H9 (cell line): ENCODE measurements at regions not wholly inside any gene's neighbourhood (a gene's known extent, or its start where the extent isn't known, plus 50 kb on each side); places are given as distances from the start of the nearest gene placed in this dataset.
A peak's percentile ranks its signal among the peaks of the same experiment; 100 is the strongest.

ENCODE experiments used
- DNase-seq: peaks from one replicate; pipeline ENCODE4 v3.0.0-alpha.2; 2017
- H2AFZ ChIP-seq: one replicate; pipeline ENCODE4 v1.6.1; 2013; ENCODE audit warnings: mild to moderate bottlenecking, low read length, control low read depth, moderate library complexity
- H2AK5ac ChIP-seq: 2 replicates; pipeline ENCODE4 v1.6.1; 2013; ENCODE audit warnings: low read length, control low read depth, mixed read lengths; ENCODE audit not compliant: insufficient read length
- H2BK120ac ChIP-seq: one replicate; pipeline ENCODE4 v1.6.1; 2013; ENCODE audit warnings: low read depth, mild to moderate bottlenecking, low read length, control low read depth, inconsistent platforms; ENCODE audit not compliant: poor library complexity, severe bottlenecking
- H2BK12ac ChIP-seq: 2 replicates; pipeline ENCODE4 v1.6.1; 2013; ENCODE audit warnings: low read length, control low read depth, mixed read lengths, low read depth; ENCODE audit not compliant: insufficient read length
- H2BK15ac ChIP-seq: 2 replicates; pipeline ENCODE4 v1.6.1; 2013; ENCODE audit warnings: low read depth, low read length, control low read depth
- H2BK20ac ChIP-seq: one replicate; pipeline ENCODE4 v1.6.1; 2013; ENCODE audit warnings: low read depth, mild to moderate bottlenecking, low read length, control low read depth, inconsistent platforms; ENCODE audit not compliant: poor library complexity, severe bottlenecking
- H2BK5ac ChIP-seq: 2 replicates; pipeline ENCODE4 v1.6.1; 2013; ENCODE audit warnings: low read length, control low read depth, mixed read lengths; ENCODE audit not compliant: insufficient read length
- H3K14ac ChIP-seq: 2 replicates; pipeline ENCODE4 v1.6.1; 2013; ENCODE audit warnings: low read length, control low read depth; ENCODE audit not compliant: insufficient read depth
- H3K18ac ChIP-seq: 2 replicates; pipeline ENCODE4 v1.6.1; 2013; ENCODE audit warnings: low read depth, mild to moderate bottlenecking, mixed read lengths, low read length, control low read depth; ENCODE audit not compliant: insufficient read length
- H3K23ac ChIP-seq: 2 replicates; pipeline ENCODE4 v1.6.1; 2013; ENCODE audit warnings: low read length, control low read depth, mixed read lengths, low read depth; ENCODE audit not compliant: insufficient read length
- H3K23me2 ChIP-seq: 2 replicates; pipeline ENCODE4 v1.6.1; 2013; ENCODE audit warnings: low read depth, mild to moderate bottlenecking, mixed read lengths, low read length, control low read depth; ENCODE audit not compliant: insufficient read length, poor library complexity, severe bottlenecking
- H3K27ac ChIP-seq: 2 replicates; pipeline ENCODE4 v1.5.1; 2013; ENCODE audit warnings: low read length, control low read depth, mixed read lengths, low read depth; ENCODE audit not compliant: insufficient read length
- H3K27me3 ChIP-seq: 2 replicates; pipeline ENCODE4 v1.6.1; 2013; ENCODE audit warnings: low read length, control low read depth, inconsistent platforms; ENCODE audit not compliant: insufficient read depth
- H3K4ac ChIP-seq: 2 replicates; pipeline ENCODE4 v1.6.1; 2013; ENCODE audit warnings: low read depth, mild to moderate bottlenecking, control low read depth, inconsistent platforms, low read length, moderate library complexity
- H3K4me1 ChIP-seq: 2 replicates; pipeline ENCODE4 v1.6.1; 2013; ENCODE audit warnings: low read length, control low read depth, inconsistent platforms; ENCODE audit not compliant: insufficient read depth
- H3K4me2 ChIP-seq: 2 replicates; pipeline ENCODE4 v1.6.1; 2013; ENCODE audit warnings: low read length, control low read depth, mixed read lengths; ENCODE audit not compliant: insufficient read length, insufficient read depth
- H3K56ac ChIP-seq: 2 replicates; pipeline ENCODE4 v1.6.1; 2013; ENCODE audit warnings: low read depth, mild to moderate bottlenecking, mixed read lengths, low read length, control low read depth; ENCODE audit not compliant: insufficient read length
- H3K79me1 ChIP-seq: 2 replicates; pipeline ENCODE4 v1.6.1; 2013; ENCODE audit warnings: low read depth, mild to moderate bottlenecking, moderate library complexity, low read length, control low read depth, inconsistent platforms; ENCODE audit not compliant: insufficient read depth, poor library complexity, severe bottlenecking
- H3K79me2 ChIP-seq: 2 replicates; pipeline ENCODE4 v1.6.1; 2013; ENCODE audit warnings: low read length, control low read depth, inconsistent platforms; ENCODE audit not compliant: insufficient read depth
- H3K9ac ChIP-seq: 2 replicates; pipeline ENCODE4 v1.6.1; 2013; ENCODE audit warnings: low read length, control low read depth, mixed read lengths; ENCODE audit not compliant: insufficient read length; ENCODE audit errors: extremely low read depth
- H3K9me3 ChIP-seq: one replicate; pipeline ENCODE4 v1.6.1; 2013; ENCODE audit warnings: low read depth, low read length, inconsistent platforms; ENCODE audit not compliant: control insufficient read depth
- H3T11ph ChIP-seq: one replicate; pipeline ENCODE4 v1.6.1; 2013; ENCODE audit warnings: mild to moderate bottlenecking, low read length, control low read depth, inconsistent platforms
- H4K20me1 ChIP-seq: one replicate; pipeline ENCODE4 v1.6.1; 2013; ENCODE audit not compliant: control insufficient read depth, insufficient read length, insufficient read depth
- H4K5ac ChIP-seq: 2 replicates; pipeline ENCODE4 v1.6.1; 2013; ENCODE audit warnings: low read depth, mild to moderate bottlenecking, mixed read lengths, low read length, control low read depth; ENCODE audit not compliant: insufficient read length
- H4K8ac ChIP-seq: replicated peaks from 2 replicates; pipeline ENCODE4 v1.6.1; 2013; ENCODE audit warnings: low read length, control low read depth, mixed read lengths, low read depth; ENCODE audit not compliant: insufficient read length
- H4K91ac ChIP-seq: 2 replicates; pipeline ENCODE4 v1.6.1; 2013; ENCODE audit warnings: low read depth, mild to moderate bottlenecking, moderate library complexity, mixed read lengths, low read length, control low read depth; ENCODE audit not compliant: insufficient read length
- H3K27ac Mint-ChIP-seq, 3 experiments: 2 replicates in 2 of 3; 3 replicates in 1 of 3; pipeline ENCODE4 v1.8.0; 2020 to 2021; ENCODE audit warnings: mixed read lengths in 3 of 3, mild to moderate bottlenecking in 1 of 3, moderate library complexity in 1 of 3
- H3K27me3 Mint-ChIP-seq: 2 replicates; pipeline ENCODE4 v1.8.0; 2021; ENCODE audit warnings: low read depth, mild to moderate bottlenecking, moderate library complexity, mixed read lengths
- H3K36me3 Mint-ChIP-seq, 3 experiments: 2 replicates in 2 of 3; 3 replicates in 1 of 3; pipeline ENCODE4 v1.8.0; 2020 to 2021; ENCODE audit warnings: low read depth in 3 of 3, mixed read lengths in 3 of 3; ENCODE audit not compliant: insufficient read depth in 1 of 3
- H3K4me1 Mint-ChIP-seq, 2 experiments: 2 replicates each; pipeline ENCODE4 v1.8.0; 2020; ENCODE audit warnings: mixed read lengths in 2 of 2
- H3K4me3 Mint-ChIP-seq, 2 experiments: 2 replicates in 1 of 2; 3 replicates in 1 of 2; pipeline ENCODE4 v1.8.0; 2020 to 2021; ENCODE audit warnings: mild to moderate bottlenecking in 2 of 2, mixed read lengths in 2 of 2, moderate library complexity in 1 of 2
- H3K9me3 Mint-ChIP-seq, 2 experiments: 2 replicates in 1 of 2; 3 replicates in 1 of 2; pipeline ENCODE4 v1.8.0; 2020; ENCODE audit warnings: mild to moderate bottlenecking in 2 of 2, mixed read lengths in 2 of 2, moderate library complexity in 1 of 2
- CTCF ChIP-seq: fragments of 200-600 bp; sonication (generic); conservative IDR thresholded peaks from 3 replicates; pipeline ENCODE4 v1.8.0; 2021; ENCODE audit warnings: antibody characterized with exemption, mild to moderate bottlenecking

GRCh38 chr11:100555931-100556330 is 131.2 kb upstream of the ARHGAP42 start:
- Histone ChIP-seq H3K79me1 (no peaks in the 10 kb centered on the region), H2AFZ (no peak overlapping the region), H2AK5ac (no peak overlapping the region), H3K9me3 (no peaks in the 10 kb centered on the region), H3K27me3 (no peaks in the 10 kb centered on the region), H2BK120ac (no peak overlapping the region), H3K23ac (no peak overlapping the region), H4K8ac (no peak overlapping the region), H4K91ac (no peak overlapping the region), H2BK15ac (no peak overlapping the region), H2BK12ac (no peak overlapping the region), H3K9ac (no peak overlapping the region), H2BK20ac (no peak overlapping the region), H2BK5ac (no peak overlapping the region), H4K20me1 (no peaks in the 10 kb centered on the region), H3K56ac (no peak overlapping the region), H3K23me2 (no peaks in the 10 kb centered on the region), H3K79me2 (no peaks in the 10 kb centered on the region), H3K18ac (no peak overlapping the region), H4K5ac (no peak overlapping the region), H3T11ph (no peak overlapping the region), H3K4me1 (peaks cover 3% of the 10 kb centered on the region; the same call in 1 of the 2 replicates), H3K27ac (no peak overlapping the region), H3K14ac (no peak overlapping the region), H3K4me2 (no peak overlapping the region), H3K4ac (no peak overlapping the region)
- Mint-ChIP-seq H3K4me3 (no peak overlapping the region), H3K36me3 (peaks cover 0 to 7% (median 0%) of the 10 kb centered on the region in 3 experiments; a peak in 2 of 7 replicates), H3K4me1 (peaks cover 41 to 42% of the 10 kb centered on the region in 2 experiments), H3K27ac (peak overlapping the region in 2 of 3 experiments; percentile 60 to 77; a peak in 4 of 7 replicates), H3K9me3 (peaks cover 0 to 2% of the 10 kb centered on the region in 2 experiments; a peak in 1 of 5 replicates), H3K27me3 (no peaks in the 10 kb centered on the region)
- no peak for TF ChIP-seq CTCF
- no peak for DNase-seq
